Colonic mucosa (tissue), 4 donors: ENCODE measurements at regions not wholly inside any gene's neighbourhood (a gene's known extent, or its start where the extent isn't known, plus 50 kb on each side); places are given as distances from the start of the nearest gene placed in this dataset.

Experiments used
- DNase-seq: peaks from one replicate; pipeline ENCODE4 v3.0.0-alpha.2; 2020
- H3K27ac ChIP-seq: fragments of 200-600 bp; one replicate; pipeline ENCODE4 v1.8.0; 2021
- H3K27me3 ChIP-seq: fragments of 200-600 bp; one replicate; pipeline ENCODE4 v1.8.0; 2021
- H3K36me3 ChIP-seq: fragments of 200-600 bp; one replicate; pipeline ENCODE4 v1.8.0; 2021
- H3K4me1 ChIP-seq: fragments of 200-600 bp; one replicate; pipeline ENCODE4 v1.8.0; 2021; ENCODE audit warnings: mild to moderate bottlenecking
- H3K4me3 ChIP-seq: fragments of 200-600 bp; one replicate; pipeline ENCODE4 v1.8.0; 2021
- H3K9ac ChIP-seq, 2 donors: one replicate each; pipeline ENCODE4 v1.7.0; 2013; ENCODE audit warnings: control low read depth in 2 of 2, low read depth in 2 of 2, low read length in 2 of 2
- H3K9me3 ChIP-seq: fragments of 200-600 bp; one replicate; pipeline ENCODE4 v1.8.0; 2021
- CTCF ChIP-seq: fragments of 200-600 bp; IDR thresholded peaks from one replicate; pipeline ENCODE4 v1.8.0; 2022; ENCODE audit warnings: antibody characterized with exemption, mild to moderate bottlenecking
- intact Hi-C: fragments of 100-400 bp; cut with DNase I; formaldehyde crosslinking; loops from one replicate; pipeline ENCODE4 v1.14.1; 2022
- donor health status: healthy.
- donor health status: DM: no; HTN: no; CAD: no.
- donor health status: DM: no; HTN: no; CAD: no.

DNA sequence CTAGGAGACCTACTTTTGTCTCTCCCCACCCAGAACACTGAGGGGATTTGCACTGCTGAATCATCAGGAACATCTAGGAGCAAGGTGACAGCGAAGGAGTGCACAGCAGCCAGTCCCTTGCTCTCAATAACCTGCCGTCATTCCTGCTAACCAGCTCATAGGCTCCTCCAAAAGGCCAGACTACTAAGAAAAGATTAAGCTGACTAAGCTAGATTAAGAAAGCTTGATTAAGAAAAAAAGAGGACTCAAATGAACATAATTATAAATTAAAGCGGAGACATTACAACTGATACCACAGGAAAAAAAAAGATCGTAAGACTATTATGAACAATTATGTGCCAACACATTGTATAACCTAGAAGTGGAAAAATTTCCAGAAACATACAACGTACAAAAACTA, 1254.8 kb upstream of the CHAC2 start:
- H3K27ac ChIP-seq: no peak overlapping the region
- no peaks in the 10 kb centered on the region for H3K27me3 ChIP-seq
- H3K4me1 ChIP-seq: no peaks in the 10 kb centered on the region
- intact Hi-C loops: no loop called here
- no peak for TF ChIP-seq CTCF
- H3K4me3 ChIP-seq: no peak overlapping the region
- no peaks in the 10 kb centered on the region for H3K9me3 ChIP-seq
- no peak overlapping the region for H3K9ac ChIP-seq
- H3K36me3 ChIP-seq: no peaks in the 10 kb centered on the region
- DNase-seq: no peak

- H3K27ac ChIP-seq: no peak overlapping the region
- TF ChIP-seq CTCF: no peak
- no peak overlapping the region for H3K4me3 ChIP-seq
- DNase-seq: no peak
- intact Hi-C loops: no loop called here
- no peaks in the 10 kb centered on the region for H3K9me3 ChIP-seq
- no peaks in the 10 kb centered on the region for H3K27me3 ChIP-seq
- H3K9ac ChIP-seq: no peak overlapping the region
- H3K36me3 ChIP-seq: no peaks in the 10 kb centered on the region
- no peaks in the 10 kb centered on the region for H3K4me1 ChIP-seq
Observed at GRCh38 chr2:52510432-52510831, 1257.2 kb upstream of the CHAC2 start.

DNA sequence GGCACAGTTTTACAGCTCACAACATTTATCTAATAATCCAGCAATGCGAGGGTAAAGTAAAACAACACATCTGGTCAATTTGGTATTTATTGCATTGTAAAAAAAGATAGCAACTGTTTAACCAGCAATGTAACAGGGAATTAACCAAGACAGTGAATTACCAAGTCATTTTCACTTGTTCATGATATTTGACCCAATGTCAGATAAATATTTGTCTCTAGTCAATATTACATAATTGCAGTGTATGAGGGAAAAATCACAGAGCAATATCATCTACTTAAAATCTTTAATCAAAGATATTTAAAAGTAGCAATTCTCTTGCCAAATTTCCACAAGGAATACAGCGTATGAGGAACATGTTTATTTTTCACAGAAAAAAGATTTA, 1265.1 kb upstream of the CHAC2 start:
- H3K36me3 ChIP-seq: no peaks in the 10 kb centered on the region
- TF ChIP-seq CTCF: no peak
- H3K9ac ChIP-seq: no peak overlapping the region
- no peak overlapping the region for H3K27ac ChIP-seq
- H3K4me3 ChIP-seq: no peak overlapping the region
- H3K27me3 ChIP-seq: no peaks in the 10 kb centered on the region
- no peak for DNase-seq
- H3K9me3 ChIP-seq: no peaks in the 10 kb centered on the region
- no peaks in the 10 kb centered on the region for H3K4me1 ChIP-seq
- intact Hi-C loops: no loop called here

- no peaks in the 10 kb centered on the region for H3K4me1 ChIP-seq
- no peaks in the 10 kb centered on the region for H3K9me3 ChIP-seq
- H3K9ac ChIP-seq: no peak overlapping the region
- TF ChIP-seq CTCF: no peak
- no peak overlapping the region for H3K27ac ChIP-seq
- H3K4me3 ChIP-seq: no peak overlapping the region
- H3K36me3 ChIP-seq: no peaks in the 10 kb centered on the region
- H3K27me3 ChIP-seq: no peaks in the 10 kb centered on the region
- intact Hi-C loops: no loop called here
- DNase-seq: no peak
Observed at GRCh38 chr2:52501715-52502475, 1265.7 kb upstream of the CHAC2 start.

GRCh38 chr2:52500561-52500960, 1267.0 kb upstream of the CHAC2 start:
- no peak for DNase-seq
- Histone ChIP-seq H3K9me3 (no peaks in the 10 kb centered on the region), H3K4me1 (no peaks in the 10 kb centered on the region), H3K4me3 (no peak overlapping the region), H3K27me3 (no peaks in the 10 kb centered on the region), H3K36me3 (no peaks in the 10 kb centered on the region), H3K9ac (no peak overlapping the region), H3K27ac (no peak overlapping the region)
- no peak for TF ChIP-seq CTCF
- intact Hi-C loops: no loop called here
